ENCODE measurements at regions not wholly inside any gene's neighbourhood (a gene's known extent, or its start where the extent isn't known, plus 50 kb on each side); places are given as distances from the start of the nearest gene placed in this dataset.

GRCh38 chr9:99457406-99457805 is 235.3 kb downstream of the SEC61B start:
- Mint-ChIP-seq H3K27ac (ENCODE audit: unreplicated experiment) (no peak overlapping the region), H3K27me3 (ENCODE audit: low read depth) (no peaks in the 10 kb centered on the region), H3K4me1 (no peaks in the 10 kb centered on the region), H3K9me3 (no peaks in the 10 kb centered on the region), H3K36me3 (ENCODE audit: low read depth) (no peaks in the 10 kb centered on the region), H3K4me3 (no peak overlapping the region)
- no peak for TF ChIP-seq CTCF (conservative IDR thresholded peaks at IDR 0.05)
- no peak for DNase-seq (ENCODE audit: low read depth, low spot score)

- Mint-ChIP-seq H3K9me3 (no peaks in the 10 kb centered on the region), H3K4me1 (no peaks in the 10 kb centered on the region), H3K27ac (ENCODE audit: unreplicated experiment) (no peak overlapping the region), H3K4me3 (no peak overlapping the region), H3K36me3 (ENCODE audit: low read depth) (no peaks in the 10 kb centered on the region), H3K27me3 (ENCODE audit: low read depth) (no peaks in the 10 kb centered on the region)
- DNase-seq (ENCODE audit: low read depth, low spot score), result no peak
- TF ChIP-seq CTCF (conservative IDR thresholded peaks at IDR 0.05), result no peak
Observed at GRCh38 chr9:99457981-99458380, 235.9 kb downstream of the SEC61B start.

GRCh38 chr9:99459919-99460318 is 237.8 kb downstream of the SEC61B start:
- H3K4me1 Mint-ChIP-seq, result no peaks in the 10 kb centered on the region
- no peaks in the 10 kb centered on the region for H3K27me3 Mint-ChIP-seq (ENCODE audit: low read depth)
- TF ChIP-seq CTCF (conservative IDR thresholded peaks at IDR 0.05), result no peak
- no peak overlapping the region for H3K27ac Mint-ChIP-seq (ENCODE audit: unreplicated experiment)
- no peak overlapping the region for H3K4me3 Mint-ChIP-seq
- DNase-seq (ENCODE audit: low read depth, low spot score), result no peak
- H3K9me3 Mint-ChIP-seq, result no peaks in the 10 kb centered on the region
- H3K36me3 Mint-ChIP-seq (ENCODE audit: low read depth), result no peaks in the 10 kb centered on the region

GRCh38 chr9:99463131-99463530 is 241.0 kb downstream of the SEC61B start:
- peaks cover 2% of the 10 kb centered on the region for H3K27me3 Mint-ChIP-seq (ENCODE audit: low read depth)
- H3K9me3 Mint-ChIP-seq, result no peaks in the 10 kb centered on the region
- H3K4me1 Mint-ChIP-seq, result peaks cover 9% of the 10 kb centered on the region
- H3K27ac Mint-ChIP-seq (ENCODE audit: unreplicated experiment), result no peak overlapping the region
- H3K4me3 Mint-ChIP-seq, result no peak overlapping the region
- no peaks in the 10 kb centered on the region for H3K36me3 Mint-ChIP-seq (ENCODE audit: low read depth)
- DNase-seq (ENCODE audit: low read depth, low spot score), result no peak
- TF ChIP-seq CTCF (conservative IDR thresholded peaks at IDR 0.05), result no peak

- no peak for DNase-seq (ENCODE audit: low read depth, low spot score)
- Mint-ChIP-seq H3K4me1 (peaks cover 9% of the 10 kb centered on the region), H3K36me3 (ENCODE audit: low read depth) (no peaks in the 10 kb centered on the region), H3K27ac (ENCODE audit: unreplicated experiment) (no peak overlapping the region), H3K9me3 (no peaks in the 10 kb centered on the region), H3K27me3 (ENCODE audit: low read depth) (peaks cover 2% of the 10 kb centered on the region), H3K4me3 (no peak overlapping the region)
- TF ChIP-seq CTCF (conservative IDR thresholded peaks at IDR 0.05), result no peak
Observed at GRCh38 chr9:99464568-99464967, 242.5 kb downstream of the SEC61B start.

Data from neural crest cell (in vitro differentiated cells).